ENCODE measurements at regions not wholly inside any gene's neighbourhood (a gene's known extent, or its start where the extent isn't known, plus 50 kb on each side); places are given as distances from the start of the nearest gene placed in this dataset.

- Histone ChIP-seq H3K4me3 (no peak overlapping the region), H3K36me3 (no peaks in the 10 kb centered on the region), H3K27me3 (no peaks in the 10 kb centered on the region), H3K27ac (no peak overlapping the region), H3K4me1 (no peaks in the 10 kb centered on the region), H3K9me3 (no peaks in the 10 kb centered on the region)
- intact Hi-C loops (cut with DNase I; ENCODE audit: low total_unique reads) = no loop called here
- TF ChIP-seq CTCF (IDR thresholded peaks at IDR 0.05) = no peak
- no peak for TF ChIP-seq POLR2A (IDR thresholded peaks at IDR 0.05)
- no peak for TF ChIP-seq POLR2AphosphoS5 (IDR thresholded peaks at IDR 0.05)
- DNase-seq (ENCODE audit: low spot score in 2 of 2) = no peak
These were observed 537.4 kb upstream of the CDH5 start for GRCh38 chr16:65829076-65829475.

- no peak for DNase-seq (ENCODE audit: low spot score in 2 of 2)
- TF ChIP-seq POLR2A (IDR thresholded peaks at IDR 0.05) (no peak), POLR2AphosphoS5 (IDR thresholded peaks at IDR 0.05) (no peak), CTCF (IDR thresholded peaks at IDR 0.05) (no peak)
These were observed 538.2 kb upstream of the CDH5 start for GRCh38 chr16:65828296-65828695.

GRCh38 chr16:65827231-65827630 is 539.3 kb upstream of the CDH5 start:
- Histone ChIP-seq H3K9me3 (peaks cover 0 to 2% of the 10 kb centered on the region in 2 donors), H3K27me3 (no peaks in the 10 kb centered on the region), H3K36me3 (no peaks in the 10 kb centered on the region), H3K4me3 (no peak overlapping the region), H3K4me1 (no peaks in the 10 kb centered on the region), H3K27ac (no peak overlapping the region)
- no peak for DNase-seq (ENCODE audit: low spot score in 2 of 2)
- TF ChIP-seq POLR2A (IDR thresholded peaks at IDR 0.05) (no peak), CTCF (IDR thresholded peaks at IDR 0.05) (no peak), POLR2AphosphoS5 (IDR thresholded peaks at IDR 0.05) (no peak)
- intact Hi-C loops (cut with DNase I; ENCODE audit: low total_unique reads) = no loop called here

More at GRCh38 chr16:65828296-65828695, 538.2 kb upstream of the CDH5 start:
- Histone ChIP-seq H3K27me3 (no peaks in the 10 kb centered on the region), H3K4me1 (no peaks in the 10 kb centered on the region), H3K36me3 (no peaks in the 10 kb centered on the region), H3K9me3 (no peaks in the 10 kb centered on the region), H3K27ac (no peak overlapping the region), H3K4me3 (no peak overlapping the region)
- intact Hi-C loops (cut with DNase I; ENCODE audit: low total_unique reads) = no loop called here

- intact Hi-C loops (cut with DNase I; ENCODE audit: low total_unique reads) = no loop called here
- Histone ChIP-seq H3K27ac (no peak overlapping the region), H3K36me3 (no peaks in the 10 kb centered on the region), H3K9me3 (peaks cover 0 to 4% of the 10 kb centered on the region in 2 donors), H3K27me3 (no peaks in the 10 kb centered on the region), H3K4me3 (no peak overlapping the region), H3K4me1 (no peaks in the 10 kb centered on the region)
- TF ChIP-seq CTCF (IDR thresholded peaks at IDR 0.05) (no peak), POLR2AphosphoS5 (IDR thresholded peaks at IDR 0.05) (no peak), POLR2A (IDR thresholded peaks at IDR 0.05) (no peak)
- DNase-seq (ENCODE audit: low spot score in 2 of 2) = no peak
These were observed 541.2 kb upstream of the CDH5 start for GRCh38 chr16:65825191-65825856.

- TF ChIP-seq POLR2A (IDR thresholded peaks at IDR 0.05) = no peak
- TF ChIP-seq CTCF (IDR thresholded peaks at IDR 0.05) = no peak
- no peak for TF ChIP-seq POLR2AphosphoS5 (IDR thresholded peaks at IDR 0.05)
- intact Hi-C loops (cut with DNase I; ENCODE audit: low total_unique reads) = no loop called here
- no peak for DNase-seq (ENCODE audit: low spot score in 2 of 2)
- Histone ChIP-seq H3K4me1 (no peaks in the 10 kb centered on the region), H3K9me3 (peaks cover 0 to 4% of the 10 kb centered on the region in 2 donors), H3K27me3 (no peaks in the 10 kb centered on the region), H3K4me3 (no peak overlapping the region), H3K36me3 (no peaks in the 10 kb centered on the region), H3K27ac (no peak overlapping the region)
These were observed 544.3 kb upstream of the CDH5 start for GRCh38 chr16:65822148-65822547.

Data from breast epithelium (tissue), 4 donors.